H1 (cell line): ENCODE measurements at regions not wholly inside any gene's neighbourhood (a gene's known extent, or its start where the extent isn't known, plus 50 kb on each side); places are given as distances from the start of the nearest gene placed in this dataset.

Experiments
- CTCF ChIA-PET: fragments of 300-600 bp; sonication (Branson Sonifier 250); formaldehyde crosslinking; loops from one replicate; lab custom pipeline; 2021; ENCODE audit not compliant: partially characterized antibody; lab: Charles Lee
- POLR2A ChIA-PET: fragments of 300-600 bp; sonication (Branson Sonifier 250); formaldehyde crosslinking; loops from one replicate; lab custom pipeline; 2021; ENCODE audit warnings: inconsistent platforms; ENCODE audit not compliant: partially characterized antibody; lab: Charles Lee
- DNase-seq, 2 experiments: peaks; one replicate each; pipeline versions ENCODE4 v3.0.0 to v3.0.0-alpha.2; 2010 to 2022; ENCODE audit warnings: low spot score in 2 of 2, low read depth in 1 of 2, mixed read lengths in 1 of 2
- FAIRE-seq: peaks from 2 replicates; lab custom pipeline; 2011; peaks lifted over from hg19 to GRCh38; lab: Jason Lieb, UNC
- H2AFZ ChIP-seq: 2 replicates; pipeline ENCODE4 v1.8.1; 2012; ENCODE audit warnings: low read length, inconsistent platforms
- H2AK5ac ChIP-seq: 2 replicates; pipeline ENCODE4 v1.6.1; 2013; ENCODE audit warnings: low read depth, low read length
- H2BK120ac ChIP-seq: replicated peaks from 2 replicates; pipeline ENCODE3; 2013; ENCODE audit warnings: low read depth, low read length, inconsistent platforms
- H2BK12ac ChIP-seq: 2 replicates; pipeline ENCODE4 v1.6.1; 2013; ENCODE audit warnings: low read depth, low read length
- H2BK15ac ChIP-seq: 2 replicates; pipeline ENCODE4 v1.6.1; 2013; ENCODE audit warnings: low read length
- H2BK20ac ChIP-seq: 2 replicates; pipeline ENCODE4 v1.6.1; 2013; ENCODE audit warnings: low read length
- H2BK5ac ChIP-seq: 2 replicates; pipeline ENCODE4 v1.6.1; 2013; ENCODE audit warnings: low read depth, low read length
- H3K14ac ChIP-seq: 2 replicates; pipeline ENCODE4 v1.6.1; 2013; ENCODE audit warnings: inconsistent platforms; ENCODE audit not compliant: insufficient read length
- H3K18ac ChIP-seq: 2 replicates; pipeline ENCODE4 v1.6.1; 2013; ENCODE audit warnings: low read length; ENCODE audit errors: extremely low read depth
- H3K23ac ChIP-seq: 2 replicates; pipeline ENCODE4 v1.6.1; 2013; ENCODE audit warnings: inconsistent platforms; ENCODE audit not compliant: insufficient read length
- H3K23me2 ChIP-seq: 2 replicates; pipeline ENCODE4 v1.6.1; 2013; ENCODE audit warnings: low read depth, low read length
- H3K27ac ChIP-seq: 2 replicates; pipeline ENCODE4 v1.6.1; 2011; ENCODE audit warnings: low read depth, low read length, inconsistent platforms
- H3K27me3 ChIP-seq, 4 experiments: replicated peaks in 1 of 4; 1 replicate in 1 of 4; 2 replicates in 3 of 4; pipeline versions ENCODE4 v1.6.1 to v1.8.1; 2011 to 2013; ENCODE audit warnings: low read length in 3 of 4, mild to moderate bottlenecking in 3 of 4, inconsistent platforms in 2 of 4, mixed read lengths in 2 of 4, moderate library complexity in 1 of 4; ENCODE audit not compliant: control insufficient read depth in 3 of 4, insufficient read depth in 3 of 4; ENCODE audit errors: extremely low read depth in 1 of 4
- H3K36me3 ChIP-seq, 4 experiments: 2 replicates each; pipeline versions ENCODE4 v1.6.1 to v1.8.1; 2011 to 2013; ENCODE audit warnings: mild to moderate bottlenecking in 4 of 4, low read length in 3 of 4, moderate library complexity in 2 of 4, control low read depth in 1 of 4, inconsistent platforms in 1 of 4; ENCODE audit not compliant: insufficient read depth in 4 of 4, control insufficient read depth in 2 of 4
- H3K4ac ChIP-seq: replicated peaks from 2 replicates; pipeline ENCODE3; 2013; ENCODE audit warnings: low read length, low read depth, mixed read lengths, inconsistent platforms; ENCODE audit not compliant: insufficient read length
- H3K4me1 ChIP-seq, 4 experiments: replicated peaks in 1 of 4; 1 replicate in 1 of 4; 2 replicates in 3 of 4; pipeline versions ENCODE4 v1.6.1 to v1.8.1; 2011 to 2013; ENCODE audit warnings: low read length in 3 of 4, inconsistent platforms in 2 of 4, mixed read lengths in 1 of 4; ENCODE audit not compliant: insufficient read depth in 4 of 4, control insufficient read depth in 3 of 4
- H3K4me2 ChIP-seq, 2 experiments: 2 replicates each; pipeline versions ENCODE4 v1.6.1 to v1.8.1; 2011 to 2013; ENCODE audit warnings: low read depth in 2 of 2, low read length in 2 of 2, control low read depth in 1 of 2, inconsistent platforms in 1 of 2, mild to moderate bottlenecking in 1 of 2; ENCODE audit not compliant: insufficient read depth in 1 of 2
- H3K4me3 ChIP-seq, 4 experiments: fragments of 200-600, 300-600 bp in 1 of 4; sonication (generic), shearing (Covaris generic), sonication (Bioruptor Twin) in 1 of 4; 2 replicates each; pipeline versions ENCODE4 v1.5.1 to v1.8.1; 2011 to 2016; ENCODE audit warnings: low read length in 4 of 4, low read depth in 3 of 4, control low read depth in 2 of 4, inconsistent platforms in 2 of 4, mild to moderate bottlenecking in 2 of 4, mixed read lengths in 1 of 4, moderate library complexity in 1 of 4; ENCODE audit not compliant: insufficient read depth in 2 of 4; ENCODE audit errors: extremely low read depth in 1 of 4
- H3K56ac ChIP-seq: replicated peaks from 2 replicates; pipeline ENCODE3; 2013; ENCODE audit warnings: low read depth, mild to moderate bottlenecking, mixed read lengths, low read length, inconsistent platforms; ENCODE audit not compliant: insufficient read length
- H3K79me1 ChIP-seq: 2 replicates; pipeline ENCODE4 v1.6.1; 2013; ENCODE audit warnings: low read depth, low read length, control low read depth
- H3K79me2 ChIP-seq, 2 experiments: 2 replicates each; pipeline versions ENCODE4 v1.6.1 to v1.8.1; 2012 to 2013; ENCODE audit warnings: low read length in 2 of 2, mild to moderate bottlenecking in 2 of 2, inconsistent platforms in 1 of 2; ENCODE audit not compliant: insufficient read depth in 2 of 2, control insufficient read depth in 1 of 2
- H3K9ac ChIP-seq, 4 experiments: replicated peaks in 1 of 4; 1 replicate in 1 of 4; 2 replicates in 3 of 4; pipeline versions ENCODE4 v1.6.1 to v1.8.1; 2011 to 2013; ENCODE audit warnings: low read depth in 3 of 4, low read length in 3 of 4, control low read depth in 2 of 4, mild to moderate bottlenecking in 2 of 4, moderate library complexity in 2 of 4, inconsistent platforms in 1 of 4; ENCODE audit errors: extremely low read depth in 1 of 4
- H3K9me3 ChIP-seq, 2 experiments: 2 replicates each; pipeline versions ENCODE4 v1.6.1 to v1.8.1; 2012 to 2013; ENCODE audit warnings: mild to moderate bottlenecking in 2 of 2, moderate library complexity in 2 of 2, control low read depth in 1 of 2, inconsistent platforms in 1 of 2, low read depth in 1 of 2, low read length in 1 of 2, mixed read lengths in 1 of 2; ENCODE audit not compliant: insufficient read depth in 2 of 2
- H4K20me1 ChIP-seq, 2 experiments: replicated peaks in 1 of 2; 2 replicates each; pipeline versions ENCODE3 to v1.8.1; 2011 to 2013; ENCODE audit warnings: inconsistent platforms in 2 of 2, low read length in 2 of 2, mild to moderate bottlenecking in 1 of 2; ENCODE audit not compliant: insufficient read depth in 2 of 2, control insufficient read depth in 1 of 2
- H4K5ac ChIP-seq: 2 replicates; pipeline ENCODE4 v1.6.1; 2013; ENCODE audit warnings: low read length, low read depth, mixed read lengths, inconsistent platforms; ENCODE audit not compliant: insufficient read length
- H4K8ac ChIP-seq: 2 replicates; pipeline ENCODE4 v1.8.0; 2013; ENCODE audit warnings: mild to moderate bottlenecking, moderate library complexity, low read length, inconsistent platforms; ENCODE audit not compliant: insufficient read depth; ENCODE audit errors: extremely low read depth
- H4K91ac ChIP-seq: replicated peaks from 2 replicates; pipeline ENCODE3; 2013; ENCODE audit warnings: low read length, mixed read lengths, inconsistent platforms; ENCODE audit not compliant: insufficient read length
- CEBPB ChIP-seq: IDR thresholded peaks from 2 replicates; pipeline ENCODE4 v1.6.1; 2012; ENCODE audit warnings: low read depth, low read length
- CHD1 ChIP-seq: IDR thresholded peaks from 2 replicates; pipeline ENCODE4 v1.6.1; 2012; ENCODE audit warnings: low read depth, low read length, improper control_type of control experiment
- CHD2 ChIP-seq: IDR thresholded peaks from 2 replicates; pipeline ENCODE4 v1.6.1; 2012; ENCODE audit warnings: low read length, improper control_type of control experiment
- SIRT6 ChIP-seq: IDR thresholded peaks from one replicate; pipeline ENCODE4 v1.7.1; 2012; ENCODE audit warnings: low read length, inconsistent platforms
- WGBS, 2 experiments: shearing (Covaris generic) in 1 of 2; methylation state at CpG; one replicate each; pipeline versions ENCODE4 v1.1.6 to v1.1.7; 2013 to 2015; ENCODE audit warnings: low lambda C conversion rate in 2 of 2, mixed read lengths in 2 of 2, inconsistent platforms in 1 of 2, low coverage in 1 of 2, missing lambda C conversion rate in 1 of 2; ENCODE audit not compliant: insufficient replicate concordance in 2 of 2, insufficient coverage in 1 of 2, insufficient read length in 1 of 2; ENCODE audit errors: extremely low coverage in 1 of 2, missing lambda C conversion rate in 1 of 2; 5-methylcytosine and 5-hydroxymethylcytosine counted together

GRCh38 chr12:65694130-65694529 is 130.2 kb upstream of the HMGA2 start:
- FAIRE-seq: no peak
- no peak overlapping the region for H2BK12ac ChIP-seq
- ChIA-PET POLR2A (no interaction called here), CTCF (no interaction called here)
- WGBS, 2 experiments: 94% methylated on average over 3 of the region's 3 CpGs; no CpG with 5 or more reads in 1 of the 2 experiments
- H3K27ac ChIP-seq: no peak overlapping the region
- no peaks in the 10 kb centered on the region for H3K79me1 ChIP-seq
- no peaks in the 10 kb centered on the region for H4K20me1 ChIP-seq
- H3K14ac ChIP-seq: no peak overlapping the region
- DNase-seq: no peak
- no peak overlapping the region for H4K8ac ChIP-seq
- no peak overlapping the region for H2AK5ac ChIP-seq
- H3K23me2 ChIP-seq: no peaks in the 10 kb centered on the region
- no peaks in the 10 kb centered on the region for H3K36me3 ChIP-seq
- H3K23ac ChIP-seq: no peak overlapping the region
- H3K9me3 ChIP-seq: no peaks in the 10 kb centered on the region
- H3K4ac ChIP-seq: no peak overlapping the region
- no peak overlapping the region for H3K18ac ChIP-seq
- no peak overlapping the region for H3K56ac ChIP-seq
- H2BK20ac ChIP-seq: no peak overlapping the region
- no peaks in the 10 kb centered on the region for H3K79me2 ChIP-seq
- H3K4me3 ChIP-seq: no peak overlapping the region
- H2BK15ac ChIP-seq: no peak overlapping the region
- H2BK120ac ChIP-seq: no peak overlapping the region
- peaks cover 0 to 8% (median 0%) of the 10 kb centered on the region in 4 experiments; a peak in 1 of 7 replicates for H3K4me1 ChIP-seq
- no peak overlapping the region for H3K4me2 ChIP-seq
- no peak overlapping the region for H3K9ac ChIP-seq
- no peak overlapping the region for H2AFZ ChIP-seq
- no peak overlapping the region for H4K5ac ChIP-seq
- H4K91ac ChIP-seq: no peak overlapping the region
- no peaks in the 10 kb centered on the region for H3K27me3 ChIP-seq
- H2BK5ac ChIP-seq: no peak overlapping the region
- TF ChIP-seq CEBPB (no peak), CHD2 (no peak), CHD1 (no peak), SIRT6 (no peak)
